HFF-Myc (cell line): ENCODE measurements at regions not wholly inside any gene's neighbourhood (a gene's known extent, or its start where the extent isn't known, plus 50 kb on each side); places are given as distances from the start of the nearest gene placed in this dataset.

Source experiments
- DNase-seq: peaks from one replicate; pipeline ENCODE4 v3.0.0-alpha.2; 2011; ENCODE audit warnings: low read depth; ENCODE audit errors: extremely low read depth
- H3K4me3 ChIP-seq: replicated peaks from 2 replicates; pipeline ENCODE4 v1.5.1; 2011; ENCODE audit warnings: low read depth, mild to moderate bottlenecking, control low read depth, low read length
- TF ChIP-seq, protein P1 (sequence below): IDR thresholded peaks from 2 replicates; pipeline ENCODE4 v1.5.1; 2012; ENCODE audit warnings: mild to moderate bottlenecking, low read depth, low read length, control low read depth; ENCODE audit errors: missing control alignments

DNA sequence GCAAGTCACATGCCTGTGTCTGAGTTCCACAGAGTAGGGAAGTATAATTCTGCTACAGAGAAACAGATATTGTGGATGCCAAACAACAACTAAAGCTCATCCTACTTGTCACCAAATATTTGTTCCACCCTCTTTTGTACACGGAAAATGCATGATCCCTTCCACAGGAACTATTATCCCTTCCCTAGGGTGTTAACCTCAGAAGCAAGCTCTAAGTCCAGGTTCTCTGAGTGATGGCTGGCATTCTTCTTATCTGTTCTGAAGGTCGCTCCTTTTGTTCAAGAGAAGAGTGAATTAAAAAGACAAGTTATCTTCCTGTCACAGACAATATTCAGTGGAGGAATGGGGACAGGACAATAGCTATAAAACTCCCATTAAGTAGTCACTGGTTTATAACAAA lies 460.1 kb upstream of the GCFC2 start:
- TF ChIP-seq, protein P1, sequence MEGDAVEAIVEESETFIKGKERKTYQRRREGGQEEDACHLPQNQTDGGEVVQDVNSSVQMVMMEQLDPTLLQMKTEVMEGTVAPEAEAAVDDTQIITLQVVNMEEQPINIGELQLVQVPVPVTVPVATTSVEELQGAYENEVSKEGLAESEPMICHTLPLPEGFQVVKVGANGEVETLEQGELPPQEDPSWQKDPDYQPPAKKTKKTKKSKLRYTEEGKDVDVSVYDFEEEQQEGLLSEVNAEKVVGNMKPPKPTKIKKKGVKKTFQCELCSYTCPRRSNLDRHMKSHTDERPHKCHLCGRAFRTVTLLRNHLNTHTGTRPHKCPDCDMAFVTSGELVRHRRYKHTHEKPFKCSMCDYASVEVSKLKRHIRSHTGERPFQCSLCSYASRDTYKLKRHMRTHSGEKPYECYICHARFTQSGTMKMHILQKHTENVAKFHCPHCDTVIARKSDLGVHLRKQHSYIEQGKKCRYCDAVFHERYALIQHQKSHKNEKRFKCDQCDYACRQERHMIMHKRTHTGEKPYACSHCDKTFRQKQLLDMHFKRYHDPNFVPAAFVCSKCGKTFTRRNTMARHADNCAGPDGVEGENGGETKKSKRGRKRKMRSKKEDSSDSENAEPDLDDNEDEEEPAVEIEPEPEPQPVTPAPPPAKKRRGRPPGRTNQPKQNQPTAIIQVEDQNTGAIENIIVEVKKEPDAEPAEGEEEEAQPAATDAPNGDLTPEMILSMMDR: no peak
- no peak overlapping the region for H3K4me3 ChIP-seq
- DNase-seq: no peak

DNA sequence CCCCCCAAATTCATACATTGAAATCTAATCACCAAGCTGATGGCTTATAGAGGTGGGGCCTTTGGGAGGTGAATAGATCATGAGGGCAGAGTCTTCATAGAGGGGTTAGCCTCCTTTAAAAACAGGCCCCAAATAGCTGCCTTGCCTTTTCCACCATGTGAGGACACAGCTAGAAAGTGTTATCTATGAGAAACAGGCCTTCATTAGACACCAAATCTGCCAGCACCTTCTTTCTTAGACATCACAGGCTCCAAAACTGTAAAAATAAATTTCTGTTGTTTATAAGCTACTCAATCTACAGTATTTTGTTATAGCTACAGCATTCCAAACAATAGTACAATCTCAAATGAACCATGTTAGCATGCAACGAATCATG lies 459.3 kb upstream of the GCFC2 start:
- no peak overlapping the region for H3K4me3 ChIP-seq
- no peak for DNase-seq
- TF ChIP-seq, protein P1: no peak

DNA sequence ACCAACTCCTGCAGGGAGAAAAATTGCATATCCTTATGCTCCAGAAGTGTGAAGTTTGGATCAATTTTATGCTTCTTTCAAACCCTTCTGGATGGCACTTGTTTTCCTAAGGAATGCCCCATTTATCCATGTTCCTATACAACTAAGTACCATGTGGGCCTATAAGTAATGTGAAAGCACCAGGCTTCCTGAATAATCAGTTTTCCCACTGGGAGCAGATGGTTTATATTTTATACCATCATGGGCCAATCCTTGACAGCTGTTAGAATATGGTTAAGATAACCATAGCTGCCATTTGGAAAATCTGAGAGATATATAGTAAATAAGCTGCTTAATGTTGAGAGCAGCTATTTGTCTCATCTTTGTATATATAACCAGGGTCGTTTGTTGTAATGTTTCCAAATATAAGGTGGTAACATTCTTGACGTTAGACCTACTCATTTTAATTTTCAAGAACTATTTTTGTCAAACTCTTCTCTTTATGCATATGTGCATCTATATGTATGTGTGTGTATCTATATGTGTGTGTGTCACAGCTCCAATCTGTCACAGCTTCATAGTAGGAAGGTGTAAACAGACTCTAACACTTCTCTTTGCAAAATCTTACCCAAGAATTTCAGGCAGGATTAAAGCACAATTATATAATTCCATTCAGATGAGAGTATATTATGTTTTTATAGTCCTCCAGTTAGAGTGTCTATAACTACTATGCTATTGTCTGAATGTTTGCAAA lies 458.7 kb upstream of the GCFC2 start:
- H3K4me3 ChIP-seq: no peak overlapping the region
- TF ChIP-seq, protein P1: no peak
- DNase-seq: no peak

DNA sequence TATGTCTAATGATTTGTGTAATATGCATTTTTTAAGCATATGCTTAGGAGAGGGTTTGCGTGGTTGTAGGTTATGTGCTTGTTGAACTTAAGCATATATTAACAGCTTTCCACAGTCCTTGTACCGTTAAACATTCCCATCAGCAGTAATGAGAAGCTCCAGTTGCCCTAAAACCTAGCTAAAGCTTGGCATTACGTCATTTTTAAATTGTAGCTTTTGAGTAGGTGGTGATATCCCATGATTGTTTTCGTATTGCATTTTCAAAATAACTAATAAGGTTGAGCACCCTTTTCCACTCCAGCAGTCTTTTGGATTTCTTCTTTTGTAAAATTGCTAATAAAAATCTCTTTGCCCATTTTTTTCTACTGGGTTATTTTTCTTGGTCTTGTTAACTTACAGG lies 453.1 kb upstream of the GCFC2 start:
- TF ChIP-seq, protein P1: no peak
- no peak overlapping the region for H3K4me3 ChIP-seq
- no peak for DNase-seq

DNA sequence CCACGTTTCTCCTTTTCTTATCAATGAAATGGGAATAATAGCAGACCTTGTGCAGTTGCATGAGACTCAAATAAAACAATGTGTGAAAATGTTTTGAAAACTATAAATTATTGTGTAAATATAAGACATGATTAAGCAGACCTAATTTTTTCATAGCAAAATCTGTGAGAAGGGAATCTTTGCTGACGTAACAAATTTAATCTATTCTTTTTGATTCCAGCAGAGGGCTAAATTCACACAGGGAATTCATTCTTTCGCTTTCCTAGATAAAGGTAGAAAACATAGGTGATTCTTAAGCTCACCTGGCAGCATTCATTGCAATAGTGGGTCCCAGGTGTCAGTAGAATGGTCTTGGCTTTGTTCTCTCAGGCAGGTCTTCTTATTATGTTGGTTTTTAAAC lies 450.0 kb upstream of the GCFC2 start:
- DNase-seq: no peak
- TF ChIP-seq, protein P1: no peak

DNA sequence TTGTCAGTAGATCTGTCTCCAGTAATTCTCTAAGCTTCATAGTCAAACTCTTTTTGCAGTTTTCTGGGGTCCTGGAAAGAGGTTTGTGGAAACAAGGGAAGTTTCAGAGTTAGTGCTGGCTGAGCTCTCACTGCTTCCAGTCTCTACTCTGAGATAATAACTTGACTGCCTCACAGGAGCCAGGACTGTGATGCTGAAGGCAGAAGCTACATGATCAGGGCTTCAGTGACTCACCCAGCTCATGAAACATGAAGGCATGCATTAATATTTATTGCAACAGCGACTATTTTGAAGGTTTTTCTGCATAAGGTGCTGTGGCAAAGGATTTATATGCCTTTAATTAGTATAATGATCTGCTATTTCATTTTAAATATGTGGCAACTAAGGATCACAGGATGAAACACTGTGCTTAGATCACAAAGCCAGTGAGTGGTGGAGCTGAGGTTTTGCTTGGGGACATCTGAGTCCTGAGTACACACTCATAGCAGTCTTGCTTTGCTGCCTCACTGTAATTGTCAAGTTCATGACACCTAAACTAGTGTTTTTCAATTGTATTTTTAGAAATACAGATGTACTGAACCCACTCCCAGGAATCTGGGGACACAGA lies 448.4 kb upstream of the GCFC2 start:
- no peak for DNase-seq
- H3K4me3 ChIP-seq: no peak overlapping the region
- TF ChIP-seq, protein P1: no peak

More for the DNA sequence above, 450.0 kb upstream of the GCFC2 start:
- H3K4me3 ChIP-seq: no peak overlapping the region
